22Rv1 (cell line): ENCODE measurements at regions not wholly inside any gene's neighbourhood (a gene's known extent, or its start where the extent isn't known, plus 50 kb on each side); places are given as distances from the start of the nearest gene placed in this dataset.

Experiments
- H3K27ac ChIP-seq: fragments of 450-650 bp; 2 replicates; pipeline ENCODE4 v1.5.1; 2017
- CTCF ChIP-seq: fragments of 450-650 bp; IDR thresholded peaks from 2 replicates; pipeline ENCODE4 v1.5.1; 2017; ENCODE audit warnings: mild to moderate bottlenecking
- ZFX ChIP-seq: fragments of 450-650 bp; IDR thresholded peaks from 2 replicates; pipeline ENCODE4 v1.6.1; 2017; ENCODE audit warnings: antibody characterized with exemption, borderline replicate concordance

GRCh38 chr2:138319616-138320015, 182.0 kb upstream of the SPOPL start:
- TF ChIP-seq ZFX, result no peak
- no peak for TF ChIP-seq CTCF
- H3K27ac ChIP-seq, result no peak overlapping the region

- H3K27ac ChIP-seq, result no peak overlapping the region
- TF ChIP-seq ZFX, result no peak
- no peak for TF ChIP-seq CTCF
These were observed 180.1 kb upstream of the SPOPL start for GRCh38 chr2:138321458-138321857.

- H3K27ac ChIP-seq, result no peak overlapping the region
- TF ChIP-seq ZFX, result no peak
- TF ChIP-seq CTCF, result no peak
These were observed 178.0 kb upstream of the SPOPL start for GRCh38 chr2:138323382-138324067.

- TF ChIP-seq ZFX (no peak), CTCF (peak; percentile 19; the same call in 1 of the 2 replicates)
- H3K27ac ChIP-seq, result no peak overlapping the region
These were observed 177.3 kb upstream of the SPOPL start for GRCh38 chr2:138324068-138324771.

- TF ChIP-seq CTCF (no peak), ZFX (no peak)
- no peak overlapping the region for H3K27ac ChIP-seq
These were observed 173.6 kb upstream of the SPOPL start for GRCh38 chr2:138327967-138328366.

- TF ChIP-seq ZFX, result no peak
- TF ChIP-seq CTCF, result no peak
- H3K27ac ChIP-seq, result no peak overlapping the region
These were observed 172.4 kb upstream of the SPOPL start for GRCh38 chr2:138329162-138329561.

GRCh38 chr2:138329591-138329990, 172.0 kb upstream of the SPOPL start:
- TF ChIP-seq CTCF (no peak), ZFX (no peak)
- H3K27ac ChIP-seq, result no peak overlapping the region
